ENCODE measurements at regions not wholly inside any gene's neighbourhood (a gene's known extent, or its start where the extent isn't known, plus 50 kb on each side); places are given as distances from the start of the nearest gene placed in this dataset.

GRCh38 chr16:31701734-31702133, 171.9 kb upstream of the ZNF267 start:
- no peaks in the 10 kb centered on the region for H3K9me3 ChIP-seq
- DNase-seq (peak in 1 of 4 donors; percentile 34), ATAC-seq (no peak)
- H3K36me3 ChIP-seq, result peaks cover 0 to 37% of the 10 kb centered on the region in 2 donors
- intact Hi-C loops (cut with DNase I), result no loop called here
- no peak overlapping the region for H3K4me3 ChIP-seq
- peaks cover 0 to 24% of the 10 kb centered on the region in 2 donors for H3K27me3 ChIP-seq
- no peak overlapping the region for H3K27ac ChIP-seq
- H3K4me1 ChIP-seq, result peaks cover 0 to 15% of the 10 kb centered on the region in 2 donors
- TF ChIP-seq, protein P1, sequence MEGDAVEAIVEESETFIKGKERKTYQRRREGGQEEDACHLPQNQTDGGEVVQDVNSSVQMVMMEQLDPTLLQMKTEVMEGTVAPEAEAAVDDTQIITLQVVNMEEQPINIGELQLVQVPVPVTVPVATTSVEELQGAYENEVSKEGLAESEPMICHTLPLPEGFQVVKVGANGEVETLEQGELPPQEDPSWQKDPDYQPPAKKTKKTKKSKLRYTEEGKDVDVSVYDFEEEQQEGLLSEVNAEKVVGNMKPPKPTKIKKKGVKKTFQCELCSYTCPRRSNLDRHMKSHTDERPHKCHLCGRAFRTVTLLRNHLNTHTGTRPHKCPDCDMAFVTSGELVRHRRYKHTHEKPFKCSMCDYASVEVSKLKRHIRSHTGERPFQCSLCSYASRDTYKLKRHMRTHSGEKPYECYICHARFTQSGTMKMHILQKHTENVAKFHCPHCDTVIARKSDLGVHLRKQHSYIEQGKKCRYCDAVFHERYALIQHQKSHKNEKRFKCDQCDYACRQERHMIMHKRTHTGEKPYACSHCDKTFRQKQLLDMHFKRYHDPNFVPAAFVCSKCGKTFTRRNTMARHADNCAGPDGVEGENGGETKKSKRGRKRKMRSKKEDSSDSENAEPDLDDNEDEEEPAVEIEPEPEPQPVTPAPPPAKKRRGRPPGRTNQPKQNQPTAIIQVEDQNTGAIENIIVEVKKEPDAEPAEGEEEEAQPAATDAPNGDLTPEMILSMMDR (IDR thresholded peaks at IDR 0.05), result no peak

DNA sequence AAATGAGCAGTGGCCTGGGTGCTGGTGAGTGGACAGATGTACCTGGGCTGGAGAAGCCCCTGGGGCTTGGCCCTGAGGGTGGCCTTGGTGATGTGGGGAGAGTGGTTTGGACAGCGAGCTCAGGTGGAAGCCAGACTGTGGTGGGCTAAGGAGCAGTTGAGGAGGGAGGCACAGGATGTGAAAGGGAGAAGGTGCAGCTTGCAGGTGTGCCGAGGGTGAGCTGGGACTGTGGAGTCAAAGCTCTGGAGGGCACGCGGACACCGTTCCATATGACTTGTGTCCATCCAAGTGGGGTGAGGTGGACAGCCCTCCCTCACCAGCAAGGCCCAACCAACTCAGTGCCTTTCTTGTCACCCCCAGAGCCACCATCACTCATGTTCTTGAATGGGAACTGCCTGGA, 170.8 kb upstream of the ZNF267 start:
- TF ChIP-seq, protein P1 (IDR thresholded peaks at IDR 0.05), result no peak
- Histone ChIP-seq H3K27ac (no peak overlapping the region), H3K9me3 (no peaks in the 10 kb centered on the region), H3K36me3 (peaks cover 0 to 47% of the 10 kb centered on the region in 2 donors), H3K4me1 (peaks cover 0 to 15% of the 10 kb centered on the region in 2 donors), H3K4me3 (no peak overlapping the region), H3K27me3 (peaks cover 0 to 24% of the 10 kb centered on the region in 2 donors)
- DNase-seq (peak in 1 of 4 donors; percentile 57), ATAC-seq (no peak)
- intact Hi-C loops (cut with DNase I), result no loop called here

DNA sequence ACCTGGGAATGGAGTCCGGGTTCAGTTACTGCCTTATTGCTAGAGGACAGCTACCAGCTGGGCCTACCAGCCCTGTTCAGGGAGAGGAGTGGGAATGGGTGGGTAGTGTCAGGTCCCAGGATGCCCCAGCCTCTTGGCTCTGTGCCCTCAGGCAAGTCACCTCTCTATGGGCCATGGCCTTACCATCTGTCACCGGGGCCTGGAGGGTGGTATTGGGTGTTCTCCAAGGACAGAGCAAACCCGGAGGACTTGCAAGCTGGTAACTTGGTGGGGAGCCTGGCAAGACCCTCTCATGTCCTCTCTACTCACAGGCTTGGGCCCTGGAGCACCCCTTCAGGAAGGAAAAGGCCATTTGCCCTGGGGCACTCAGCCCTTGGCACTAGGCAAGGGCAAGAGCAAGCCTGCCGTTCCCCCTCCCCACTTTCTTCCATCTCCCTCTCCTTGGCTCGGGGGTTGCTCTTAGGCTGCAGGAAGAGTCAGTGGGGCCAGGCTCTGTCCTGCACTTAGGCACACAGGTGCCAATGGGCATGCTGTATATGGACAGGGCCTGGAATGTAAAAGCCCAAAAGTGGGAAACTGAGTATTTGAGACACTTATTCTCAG, 170.0 kb upstream of the ZNF267 start:
- Histone ChIP-seq H3K9me3 (no peaks in the 10 kb centered on the region), H3K4me1 (peaks cover 0 to 15% of the 10 kb centered on the region in 2 donors), H3K4me3 (no peak overlapping the region), H3K27me3 (peaks cover 0 to 24% of the 10 kb centered on the region in 2 donors), H3K36me3 (peaks cover 0 to 56% of the 10 kb centered on the region in 2 donors), H3K27ac (no peak overlapping the region)
- ATAC-seq (no peak), DNase-seq (peak in 1 of 4 donors; percentile 20)
- TF ChIP-seq, protein P1 (IDR thresholded peaks at IDR 0.05), result no peak
- intact Hi-C loops (cut with DNase I), result no loop called here

GRCh38 chr16:31704138-31704537, 169.5 kb upstream of the ZNF267 start:
- Histone ChIP-seq H3K4me1 (peaks cover 0 to 15% of the 10 kb centered on the region in 2 donors), H3K36me3 (peaks cover 0 to 60% of the 10 kb centered on the region in 2 donors), H3K27ac (no peak overlapping the region), H3K4me3 (no peak overlapping the region), H3K9me3 (no peaks in the 10 kb centered on the region), H3K27me3 (peaks cover 0 to 24% of the 10 kb centered on the region in 2 donors)
- ATAC-seq (no peak), DNase-seq (peak in 1 of 4 donors; percentile 54)
- TF ChIP-seq, protein P1 (IDR thresholded peaks at IDR 0.05), result no peak
- intact Hi-C loops (cut with DNase I), result no loop called here

DNA sequence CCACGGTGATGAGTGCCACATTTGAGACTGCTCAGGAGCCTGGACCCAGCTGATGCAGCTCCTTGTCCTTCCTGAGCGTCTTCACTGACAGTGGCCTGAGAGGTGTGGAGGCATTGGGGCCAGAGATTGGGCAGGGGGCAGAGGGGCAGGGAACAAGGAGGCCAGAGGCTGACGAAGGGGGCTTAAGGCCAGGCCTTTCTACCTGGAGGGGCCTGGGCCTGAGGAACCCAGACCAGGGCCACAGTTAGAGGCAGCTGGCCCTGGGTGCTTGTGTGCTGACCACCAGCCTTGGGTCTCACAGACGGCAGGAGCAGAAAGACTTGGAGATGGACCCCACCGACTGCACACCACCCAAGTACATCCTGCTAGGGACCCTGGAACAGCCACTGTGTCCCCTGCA, 168.2 kb upstream of the ZNF267 start:
- peaks cover 0 to 64% of the 10 kb centered on the region in 2 donors for H3K36me3 ChIP-seq

More for the DNA sequence above, 168.2 kb upstream of the ZNF267 start:
- Histone ChIP-seq H3K4me1 (peaks cover 0 to 15% of the 10 kb centered on the region in 2 donors), H3K9me3 (no peaks in the 10 kb centered on the region), H3K4me3 (no peak overlapping the region), H3K27ac (no peak overlapping the region), H3K27me3 (peaks cover 0 to 13% of the 10 kb centered on the region in 2 donors)
- TF ChIP-seq, protein P1 (IDR thresholded peaks at IDR 0.05), result no peak
- intact Hi-C loops (cut with DNase I), result no loop called here
- ATAC-seq (no peak), DNase-seq (peak in 1 of 4 donors; percentile 38)
